ENCODE measurements at regions not wholly inside any gene's neighbourhood (a gene's known extent, or its start where the extent isn't known, plus 50 kb on each side); places are given as distances from the start of the nearest gene placed in this dataset.
A peak's percentile ranks its signal among the peaks of the same experiment; 100 is the strongest.
"Not testable (repeated sequence)": the region's sequence is repeated elsewhere in the genome, so short reads cannot be mapped to it uniquely, and the experiment has no call there.

GRCh38 chr13:68948586-68948985, 1159.0 kb upstream of the ATXN8OS start:
- Histone ChIP-seq H3K9me3 (no peaks in the 10 kb centered on the region; the same call in 1 of the 2 replicates), H3K27me3 (ENCODE audit: low read depth) (no peaks in the 10 kb centered on the region), H3K4me1 (no peaks in the 10 kb centered on the region), H3K4me3 (no peak overlapping the region), H3K36me3 (replicated peaks) (no peaks in the 10 kb centered on the region)
- in situ Hi-C loops (cut with MboI; ENCODE audit: low sequenced_read_pairs): no loop called here
- DNase-seq (ENCODE audit: low spot score in 2 of 2): no peak

DNA sequence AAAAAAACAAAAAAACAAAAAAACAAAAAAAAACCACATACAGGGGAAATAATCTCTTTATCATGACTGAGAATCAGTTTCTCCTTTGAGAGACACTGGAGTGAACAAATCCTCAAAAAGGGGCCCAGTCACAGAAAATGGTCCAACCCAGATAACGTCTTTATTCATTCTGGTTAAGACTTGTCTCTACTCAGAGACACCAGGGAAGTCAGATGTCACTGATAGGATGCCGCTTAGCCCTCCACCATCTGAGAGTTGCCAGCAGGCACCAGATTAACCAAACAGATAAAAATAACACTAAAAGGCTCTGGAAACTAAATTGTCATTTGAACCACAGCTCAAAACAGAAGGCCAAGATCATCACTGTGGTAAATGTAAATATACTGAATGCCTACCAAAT, 1163.4 kb upstream of the ATXN8OS start:
- H3K4me3 ChIP-seq: no peak overlapping the region
- H3K27me3 ChIP-seq (ENCODE audit: low read depth): no peaks in the 10 kb centered on the region
- no peaks in the 10 kb centered on the region; the same call in 1 of the 2 replicates for H3K4me1 ChIP-seq
- in situ Hi-C loops (cut with MboI; ENCODE audit: low sequenced_read_pairs): no loop called here
- DNase-seq (ENCODE audit: low spot score in 2 of 2): no peak
- no peaks in the 10 kb centered on the region for H3K36me3 ChIP-seq (replicated peaks)
- H3K9me3 ChIP-seq: no peaks in the 10 kb centered on the region; the same call in 1 of the 2 replicates

- no peaks in the 10 kb centered on the region; the same call in 1 of the 2 replicates for H3K4me1 ChIP-seq
- H3K27me3 ChIP-seq (ENCODE audit: low read depth): no peaks in the 10 kb centered on the region
- no peak overlapping the region for H3K4me3 ChIP-seq
- no peaks in the 10 kb centered on the region for H3K36me3 ChIP-seq (replicated peaks)
- H3K9me3 ChIP-seq: no peaks in the 10 kb centered on the region
- in situ Hi-C loops (cut with MboI; ENCODE audit: low sequenced_read_pairs): no loop called here
- DNase-seq (ENCODE audit: low spot score in 2 of 2): peak in 1 of 2 experiments; percentile 15
These were observed 1167.6 kb upstream of the ATXN8OS start for GRCh38 chr13:68940049-68940448.

DNA sequence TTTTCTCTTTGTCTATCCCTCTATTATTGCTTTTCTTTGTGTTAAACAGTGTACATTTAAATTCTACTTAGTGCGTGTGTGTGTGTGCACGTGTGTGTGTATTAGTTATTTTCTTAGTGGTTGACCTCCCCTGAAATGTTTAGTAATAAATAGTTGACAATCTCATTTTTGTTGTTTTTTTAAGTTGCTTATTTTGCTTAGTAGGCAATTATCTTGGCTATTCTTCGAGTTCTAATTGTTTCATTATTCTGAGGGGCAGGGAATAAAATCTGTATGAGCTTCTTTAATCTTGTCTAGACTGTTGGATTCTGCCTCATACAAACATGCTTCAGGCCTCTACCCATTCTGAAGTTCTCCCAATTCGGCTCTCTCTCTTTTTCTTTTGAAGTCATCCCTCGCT, 1169.0 kb upstream of the ATXN8OS start:
- Histone ChIP-seq H3K4me3 (no peak overlapping the region), H3K27me3 (ENCODE audit: low read depth) (no peaks in the 10 kb centered on the region), H3K9me3 (no peaks in the 10 kb centered on the region), H3K4me1 (no peaks in the 10 kb centered on the region; the same call in 1 of the 2 replicates), H3K36me3 (replicated peaks) (no peaks in the 10 kb centered on the region)
- in situ Hi-C loops (cut with MboI; ENCODE audit: low sequenced_read_pairs): no loop called here
- DNase-seq (ENCODE audit: low spot score in 2 of 2): no peak

GRCh38 chr13:68929075-68929745, 1178.4 kb upstream of the ATXN8OS start:
- H3K9me3 ChIP-seq: peaks cover 2% of the 10 kb centered on the region; the same call in 1 of the 2 replicates
- H3K36me3 ChIP-seq (replicated peaks): no peaks in the 10 kb centered on the region
- DNase-seq (ENCODE audit: low spot score in 2 of 2): peak in 1 of 2 experiments; percentile 68
- no peaks in the 10 kb centered on the region for H3K27me3 ChIP-seq (ENCODE audit: low read depth)
- H3K4me3 ChIP-seq: no peak overlapping the region
- H3K4me1 ChIP-seq: no peaks in the 10 kb centered on the region; the same call in none of the 2 replicates
- in situ Hi-C loops (cut with MboI; ENCODE audit: low sequenced_read_pairs): no loop called here

DNA sequence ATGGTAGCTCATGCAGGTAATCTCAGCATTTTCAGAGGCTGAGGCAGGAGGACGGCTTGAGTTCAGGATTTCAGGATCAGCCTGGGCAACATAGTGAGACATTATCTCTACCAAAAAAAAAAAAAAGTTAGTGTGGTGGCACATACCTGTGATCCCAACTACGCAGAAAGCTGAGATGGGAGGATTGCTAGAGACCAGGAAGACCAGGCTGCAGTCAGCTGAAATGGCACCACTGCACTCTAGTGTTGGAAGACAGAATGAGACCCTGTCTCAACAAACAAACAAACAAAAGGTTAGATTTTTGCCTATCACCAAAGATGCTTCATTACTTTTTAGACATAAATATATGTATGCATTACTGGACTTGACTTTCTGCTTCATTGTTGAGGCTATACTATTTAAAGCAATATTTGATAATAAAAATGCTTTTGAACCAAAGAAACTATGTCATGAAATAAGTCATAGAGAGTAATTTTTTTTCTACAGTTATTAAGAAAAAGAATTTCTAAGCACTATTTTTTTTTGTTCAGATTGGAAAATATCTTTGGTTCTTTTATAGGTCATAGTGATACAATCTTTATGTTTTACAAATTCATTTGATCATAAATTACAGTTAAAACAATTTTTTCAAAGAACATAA, 1180.1 kb upstream of the ATXN8OS start:
- Histone ChIP-seq H3K9me3 (peaks cover 2% of the 10 kb centered on the region; the same call in 1 of the 2 replicates), H3K27me3 (ENCODE audit: low read depth) (no peaks in the 10 kb centered on the region), H3K36me3 (replicated peaks) (no peaks in the 10 kb centered on the region), H3K4me3 (no peak overlapping the region), H3K4me1 (no peaks in the 10 kb centered on the region; the same call in none of the 2 replicates)
- in situ Hi-C loops (cut with MboI; ENCODE audit: low sequenced_read_pairs): no loop called here
- DNase-seq (ENCODE audit: low spot score in 2 of 2): peak; percentile 66 to 73

DNA sequence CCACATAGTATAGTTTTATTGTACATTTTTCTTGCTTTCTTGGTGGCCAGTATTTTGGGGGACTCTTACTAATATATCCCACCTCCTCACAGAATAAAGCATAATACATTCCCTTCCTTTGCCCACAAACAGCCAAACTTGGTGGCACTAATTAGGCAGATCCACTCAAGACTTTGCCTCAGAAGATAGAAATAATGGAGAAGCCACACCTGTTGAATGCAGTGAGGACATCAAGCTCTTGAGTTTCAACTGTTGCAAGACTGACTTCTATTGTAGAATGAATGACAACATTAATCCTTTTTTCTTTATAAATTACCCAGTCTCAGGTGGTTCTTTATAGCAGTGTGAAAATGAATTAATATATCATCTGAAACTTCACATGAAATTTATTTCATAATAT, 1183.6 kb upstream of the ATXN8OS start:
- no peaks in the 10 kb centered on the region for H3K27me3 ChIP-seq (ENCODE audit: low read depth)
- DNase-seq (ENCODE audit: low spot score in 2 of 2): no peak
- H3K4me3 ChIP-seq: no peak overlapping the region
- H3K4me1 ChIP-seq: no peaks in the 10 kb centered on the region; the same call in none of the 2 replicates
- H3K36me3 ChIP-seq (replicated peaks): no peaks in the 10 kb centered on the region
- H3K9me3 ChIP-seq: no peaks in the 10 kb centered on the region
- in situ Hi-C loops (cut with MboI; ENCODE audit: low sequenced_read_pairs): no loop called here

- in situ Hi-C loops (cut with MboI; ENCODE audit: low sequenced_read_pairs): no loop called here
- Histone ChIP-seq H3K4me1 (no peaks in the 10 kb centered on the region), H3K9me3 (no peaks in the 10 kb centered on the region; the same call in 1 of the 2 replicates), H3K27me3 (ENCODE audit: low read depth) (no peaks in the 10 kb centered on the region), H3K36me3 (replicated peaks) (no peaks in the 10 kb centered on the region), H3K4me3 (no peak overlapping the region)
- no peak for DNase-seq (ENCODE audit: low spot score in 2 of 2)
These were observed 1198.7 kb upstream of the ATXN8OS start for GRCh38 chr13:68908879-68909278.

DNA sequence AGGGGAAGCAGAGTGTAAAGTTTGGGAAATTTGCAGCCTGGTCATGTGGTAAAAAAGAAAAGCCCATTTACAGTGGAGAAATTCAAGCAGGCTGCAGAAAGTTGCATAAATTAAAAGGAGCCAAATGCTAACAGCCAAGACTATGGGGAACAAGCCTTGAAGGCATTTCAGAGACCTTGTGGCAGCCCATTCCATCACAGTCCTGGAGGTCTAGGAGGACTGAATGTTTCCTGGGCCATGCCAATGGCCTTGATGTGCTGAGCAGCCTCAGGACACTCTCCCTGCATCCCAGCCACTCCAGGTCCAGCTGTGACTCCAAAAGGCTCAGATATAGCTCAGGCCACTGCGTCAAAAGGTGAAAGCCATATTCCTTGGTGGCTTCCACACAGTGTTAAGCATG, 1202.4 kb upstream of the ATXN8OS start:
- in situ Hi-C loops (cut with MboI; ENCODE audit: low sequenced_read_pairs): no loop called here
- H3K9me3 ChIP-seq: no peaks in the 10 kb centered on the region; the same call in 1 of the 2 replicates
- H3K36me3 ChIP-seq (replicated peaks): no peaks in the 10 kb centered on the region; the same call in 1 of the 2 replicates
- H3K27me3 ChIP-seq (ENCODE audit: low read depth): no peaks in the 10 kb centered on the region
- DNase-seq (ENCODE audit: low spot score in 2 of 2): no peak
- H3K4me3 ChIP-seq: no peak overlapping the region
- no peaks in the 10 kb centered on the region for H3K4me1 ChIP-seq

DNA sequence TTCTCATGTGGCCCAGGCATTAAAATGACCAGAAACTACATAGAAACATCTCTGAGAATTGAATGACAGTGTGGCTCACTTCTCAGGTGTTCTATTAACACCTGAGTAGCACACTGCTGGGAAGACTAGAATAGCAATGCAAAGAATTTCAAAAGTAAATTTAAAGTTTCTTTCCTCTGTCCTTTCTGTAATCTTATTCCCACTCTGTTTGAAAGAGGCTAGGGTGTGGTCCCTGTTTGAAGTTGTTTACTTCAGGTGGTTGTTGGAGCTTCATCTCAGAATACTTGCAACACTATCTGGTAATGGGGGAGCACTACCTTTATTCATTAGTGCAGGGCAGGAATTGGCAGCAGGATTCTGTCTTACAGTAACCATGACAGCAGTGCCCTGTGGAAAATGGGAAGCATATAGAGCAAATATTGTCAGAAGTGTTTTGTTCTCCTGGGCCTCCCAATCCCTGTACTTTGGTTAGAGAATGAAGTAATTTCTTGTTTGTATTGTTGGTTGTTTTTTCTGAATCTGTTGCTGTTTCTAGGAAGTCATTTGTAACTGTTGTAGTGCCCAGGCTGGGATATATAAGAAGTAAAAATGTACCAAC, 1210.2 kb upstream of the ATXN8OS start:
- H3K4me3 ChIP-seq: no peak overlapping the region
- no peaks in the 10 kb centered on the region for H3K4me1 ChIP-seq
- H3K9me3 ChIP-seq: no peaks in the 10 kb centered on the region
- no peak for DNase-seq (ENCODE audit: low spot score in 2 of 2)
- H3K36me3 ChIP-seq (replicated peaks): no peaks in the 10 kb centered on the region; the same call in 1 of the 2 replicates
- H3K27me3 ChIP-seq (ENCODE audit: low read depth): no peaks in the 10 kb centered on the region
- in situ Hi-C loops (cut with MboI; ENCODE audit: low sequenced_read_pairs): no loop called here

GRCh38 chr13:68895696-68896095, 1211.9 kb upstream of the ATXN8OS start:
- Histone ChIP-seq H3K4me3 (no peak overlapping the region), H3K4me1 (no peaks in the 10 kb centered on the region), H3K9me3 (no peaks in the 10 kb centered on the region), H3K36me3 (replicated peaks) (no peaks in the 10 kb centered on the region), H3K27me3 (ENCODE audit: low read depth) (no peaks in the 10 kb centered on the region)
- in situ Hi-C loops (cut with MboI; ENCODE audit: low sequenced_read_pairs): no loop called here
- no peak for DNase-seq (ENCODE audit: low spot score in 2 of 2)

DNA sequence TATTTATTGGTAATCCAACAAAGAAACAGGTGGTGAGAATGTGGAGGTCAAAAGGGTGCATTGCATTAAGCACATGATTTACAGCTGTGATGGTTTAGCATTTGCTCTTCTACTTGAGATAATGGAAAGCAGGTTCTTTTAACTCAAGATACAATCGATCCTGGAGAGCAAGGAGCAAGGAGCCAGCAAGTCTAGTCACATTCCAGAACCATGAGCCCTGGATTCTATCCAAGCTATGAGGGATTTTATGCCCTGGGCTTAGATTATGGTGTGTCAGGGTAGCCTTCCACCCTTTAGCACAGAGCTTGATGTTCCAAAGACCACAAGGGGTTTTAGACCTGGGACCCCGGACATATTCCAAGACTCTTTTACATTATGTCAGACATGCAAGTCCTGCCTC, 1213.9 kb upstream of the ATXN8OS start:
- H3K9me3 ChIP-seq; DNase-seq (ENCODE audit: low spot score in 2 of 2); in situ Hi-C loops (cut with MboI; ENCODE audit: low sequenced_read_pairs); H3K27me3 ChIP-seq (ENCODE audit: low read depth); H3K36me3 ChIP-seq (replicated peaks); H3K4me1 ChIP-seq; H3K4me3 ChIP-seq: not testable (repeated sequence)

DNA sequence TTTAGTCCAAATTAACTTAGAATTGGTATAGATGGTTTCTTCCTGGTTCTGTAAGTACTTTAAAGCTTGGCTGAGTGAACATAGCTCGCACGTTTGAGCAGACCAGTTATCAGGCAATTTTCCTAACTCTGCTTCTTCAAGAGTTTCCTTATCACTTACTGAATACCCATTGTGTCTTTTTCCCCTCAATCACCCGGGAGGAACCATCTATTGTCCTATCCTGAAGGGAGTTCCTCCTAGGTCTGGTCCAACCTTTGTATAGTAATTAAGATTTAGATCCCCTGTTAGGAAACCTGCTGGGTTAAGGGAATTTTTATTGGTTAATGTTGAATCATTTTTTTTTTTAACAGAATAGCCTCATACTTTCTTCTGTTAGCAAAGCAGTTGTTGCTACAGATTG, 1215.0 kb upstream of the ATXN8OS start:
- H3K9me3 ChIP-seq; DNase-seq (ENCODE audit: low spot score in 2 of 2); H3K4me1 ChIP-seq; H3K27me3 ChIP-seq (ENCODE audit: low read depth); H3K4me3 ChIP-seq; in situ Hi-C loops (cut with MboI; ENCODE audit: low sequenced_read_pairs); H3K36me3 ChIP-seq (replicated peaks): not testable (repeated sequence)

DNA sequence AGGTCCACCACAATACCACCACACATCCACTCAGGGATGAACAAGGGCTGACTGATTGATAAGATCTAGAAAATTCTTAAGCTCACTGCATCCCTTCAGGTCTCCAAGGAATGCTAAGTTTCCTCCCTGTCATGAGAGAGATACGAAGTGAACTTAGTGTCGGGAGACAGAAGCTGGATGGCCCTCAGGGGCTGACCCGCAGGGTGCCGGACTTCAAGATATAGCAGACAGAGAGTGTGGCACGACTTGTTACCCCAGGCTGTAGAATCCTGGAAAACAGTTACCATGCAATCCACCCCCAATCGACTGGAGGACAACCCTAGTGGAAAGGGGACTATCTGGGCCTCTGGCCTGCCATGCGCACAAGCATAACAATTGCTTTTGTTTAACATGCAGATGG, 1217.5 kb upstream of the ATXN8OS start:
- H3K4me1 ChIP-seq; H3K4me3 ChIP-seq; in situ Hi-C loops (cut with MboI; ENCODE audit: low sequenced_read_pairs); H3K9me3 ChIP-seq; H3K36me3 ChIP-seq (replicated peaks); DNase-seq (ENCODE audit: low spot score in 2 of 2); H3K27me3 ChIP-seq (ENCODE audit: low read depth): not testable (repeated sequence)

All from HAP-1 (cell line).